A673 (cell line): ENCODE measurements at regions not wholly inside any gene's neighbourhood (a gene's known extent, or its start where the extent isn't known, plus 50 kb on each side); places are given as distances from the start of the nearest gene placed in this dataset.

ENCODE experiments used
- BruUV-seq: library from RNA; stranded (reverse); fragments of 400-500 nt; replicated peaks from 2 replicates; lab custom pipeline; 2021; lab: Mats Ljungman, UMichigan
- CTCF ChIA-PET: fragments of 300-600 bp; sonication (Branson Sonifier 250); formaldehyde crosslinking; loops from one replicate; lab custom pipeline; 2022; ENCODE audit warnings: antibody characterized with exemption; lab: Charles Lee
- POLR2A ChIA-PET: fragments of 300-600 bp; sonication (Branson Sonifier 250); formaldehyde crosslinking; loops from one replicate; lab custom pipeline; 2022; ENCODE audit warnings: antibody characterized with exemption; ENCODE audit not compliant: low non-redundant PET; lab: Charles Lee
- DNase-seq: peaks from one replicate; pipeline ENCODE4 v3.0.0-alpha.2; 2015; ENCODE audit warnings: low spot score
- H3K27ac ChIP-seq: fragments of 200-600 bp; sonication (generic); 2 replicates; pipeline ENCODE4 v1.5.1; 2016; ENCODE audit warnings: mixed run types, low read depth, mild to moderate bottlenecking, mixed read lengths, antibody characterized with exemption, low read length; ENCODE audit not compliant: poor library complexity, severe bottlenecking
- H3K27me3 ChIP-seq: fragments of 200-600 bp; sonication (generic); replicated peaks from 2 replicates; pipeline ENCODE4 v1.6.1; 2017; ENCODE audit warnings: mixed run types, low read depth, mild to moderate bottlenecking, mixed read lengths, antibody characterized with exemption, low read length; ENCODE audit not compliant: insufficient read depth, poor library complexity
- H3K36me3 ChIP-seq: fragments of 200-600 bp; sonication (generic); 2 replicates; pipeline ENCODE4 v1.6.1; 2016; ENCODE audit warnings: mixed run types, mild to moderate bottlenecking, mixed read lengths, antibody characterized with exemption, low read length; ENCODE audit not compliant: insufficient read depth, poor library complexity, severe bottlenecking
- H3K4me1 ChIP-seq: fragments of 200-600 bp; sonication (generic); 2 replicates; pipeline ENCODE4 v1.6.1; 2017; ENCODE audit warnings: mixed run types, mild to moderate bottlenecking, mixed read lengths, antibody characterized with exemption, low read length; ENCODE audit not compliant: insufficient read depth, poor library complexity, severe bottlenecking
- H3K4me3 ChIP-seq: fragments of 200-600 bp; sonication (generic); 2 replicates; pipeline ENCODE4 v1.5.1; 2016; ENCODE audit warnings: low read depth, mixed run types, mild to moderate bottlenecking, mixed read lengths, low read length; ENCODE audit not compliant: poor library complexity, severe bottlenecking
- H3K9me3 ChIP-seq: fragments of 200-600 bp; sonication (generic); 2 replicates; pipeline ENCODE4 v1.6.1; 2016; ENCODE audit warnings: mixed run types, low read depth, mild to moderate bottlenecking, mixed read lengths, antibody characterized with exemption, low read length; ENCODE audit not compliant: poor library complexity, severe bottlenecking
- CTCF ChIP-seq: fragments of 300-800, 200-600 bp; sonication (generic); conservative IDR thresholded peaks from 2 replicates; pipeline ENCODE4 v1.5.1; 2017; ENCODE audit warnings: low read depth, mild to moderate bottlenecking, antibody characterized with exemption, low read length, moderate library complexity, mixed read lengths
- EZH2 ChIP-seq: fragments of 200-600 bp; sonication (generic); IDR thresholded peaks from 2 replicates; pipeline ENCODE4 v1.6.1; 2017; ENCODE audit warnings: borderline replicate concordance, low read depth, mild to moderate bottlenecking, mixed read lengths, antibody characterized with exemption, low read length; ENCODE audit not compliant: poor library complexity, severe bottlenecking
- intact Hi-C: fragments of 100-400 bp; cut with micrococcal nuclease; formaldehyde crosslinking; loops from one replicate; pipeline ENCODE4 v1.10.0; 2022; ENCODE audit not compliant: unreplicated experiment

- ChIA-PET CTCF (no interaction called here), POLR2A (no interaction called here)
- H3K36me3 ChIP-seq = no peaks in the 10 kb centered on the region
- DNase-seq = no peak
- no peak for TF ChIP-seq EZH2
- TF ChIP-seq CTCF = no peak
- no peak overlapping the region for H3K4me3 ChIP-seq
- no TSS peak for BruUV-seq
- intact Hi-C loops = no loop called here
- no peaks in the 10 kb centered on the region for H3K27me3 ChIP-seq
- no peaks in the 10 kb centered on the region for H3K4me1 ChIP-seq
- no peak overlapping the region for H3K27ac ChIP-seq
- no peaks in the 10 kb centered on the region for H3K9me3 ChIP-seq
Measured at GRCh38 chr6:47983491-47983890, 127.5 kb downstream of the PTCHD4 start.

GRCh38 chr6:47977314-47977713, 133.7 kb downstream of the PTCHD4 start:
- POLR2A ChIA-PET = no interaction called here
- no TSS peak for BruUV-seq

GRCh38 chr6:47974106-47974505, 136.9 kb downstream of the PTCHD4 start:
- DNase-seq = no peak
- Histone ChIP-seq H3K4me1 (no peaks in the 10 kb centered on the region), H3K9me3 (no peaks in the 10 kb centered on the region), H3K27me3 (no peaks in the 10 kb centered on the region), H3K36me3 (no peaks in the 10 kb centered on the region), H3K4me3 (no peak overlapping the region), H3K27ac (no peak overlapping the region)
- ChIA-PET CTCF (no interaction called here), POLR2A (no interaction called here)
- TF ChIP-seq CTCF (no peak), EZH2 (no peak)
- intact Hi-C loops = no loop called here
- BruUV-seq = no TSS peak

More at GRCh38 chr6:47977314-47977713, 133.7 kb downstream of the PTCHD4 start:
- intact Hi-C loops = no loop called here
- Histone ChIP-seq H3K36me3 (no peaks in the 10 kb centered on the region), H3K9me3 (no peaks in the 10 kb centered on the region), H3K4me1 (no peaks in the 10 kb centered on the region), H3K27ac (no peak overlapping the region), H3K4me3 (no peak overlapping the region), H3K27me3 (no peaks in the 10 kb centered on the region)
- CTCF ChIA-PET = no interaction called here
- DNase-seq = no peak
- TF ChIP-seq EZH2 (no peak), CTCF (no peak)
